Endothelial cell (in vitro differentiated cells): ENCODE measurements at regions not wholly inside any gene's neighbourhood (a gene's known extent, or its start where the extent isn't known, plus 50 kb on each side); places are given as distances from the start of the nearest gene placed in this dataset.

Experiments
- DNase-seq: peaks from one replicate; pipeline ENCODE4 v3.0.0; 2021; ENCODE audit warnings: low spot score
- H3K27ac Mint-ChIP-seq: one replicate; pipeline ENCODE4 v1.8.0; 2021; ENCODE audit warnings: mixed read lengths, inconsistent platforms; ENCODE audit not compliant: unreplicated experiment
- H3K27me3 Mint-ChIP-seq: one replicate; pipeline ENCODE4 v1.8.0; 2021; ENCODE audit warnings: mild to moderate bottlenecking, moderate library complexity, mixed read lengths, inconsistent platforms; ENCODE audit not compliant: unreplicated experiment
- H3K36me3 Mint-ChIP-seq: one replicate; pipeline ENCODE4 v1.8.0; 2021; ENCODE audit warnings: mild to moderate bottlenecking, low read depth, mixed read lengths, inconsistent platforms; ENCODE audit not compliant: unreplicated experiment
- H3K4me1 Mint-ChIP-seq: one replicate; pipeline ENCODE4 v1.8.0; 2021; ENCODE audit warnings: mild to moderate bottlenecking, mixed read lengths, inconsistent platforms; ENCODE audit not compliant: unreplicated experiment
- H3K4me3 Mint-ChIP-seq: one replicate; pipeline ENCODE4 v1.8.0; 2021; ENCODE audit warnings: mild to moderate bottlenecking, mixed read lengths, inconsistent platforms; ENCODE audit not compliant: unreplicated experiment
- H3K9me3 Mint-ChIP-seq: one replicate; pipeline ENCODE4 v1.8.0; 2021; ENCODE audit warnings: mixed read lengths, inconsistent platforms; ENCODE audit not compliant: unreplicated experiment
- TF ChIP-seq, protein P1 (sequence below): fragments of 200-600 bp; sonication (generic); IDR thresholded peaks from one replicate; pipeline ENCODE4 v1.5.0; 2021; ENCODE audit warnings: antibody characterized with exemption; ENCODE audit not compliant: unreplicated experiment

DNA sequence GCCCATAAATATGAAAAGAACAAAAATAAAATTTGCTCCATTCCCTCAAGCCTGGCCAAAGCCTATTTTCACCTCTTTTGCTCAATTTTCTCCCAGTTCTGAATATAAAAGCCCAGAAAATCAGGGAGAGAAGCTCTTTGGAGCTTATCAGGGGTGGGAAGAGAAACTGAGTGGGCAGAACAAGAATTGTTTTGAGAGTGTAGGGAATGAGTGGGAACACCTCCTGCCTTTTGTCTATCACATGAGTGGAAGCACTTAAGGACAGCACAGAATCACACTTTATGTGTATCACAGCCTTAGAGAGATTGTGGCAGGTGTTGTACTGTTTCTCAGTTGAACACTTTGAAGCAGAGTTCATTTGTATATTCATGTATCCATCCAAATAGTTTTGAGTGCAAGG, 139.2 kb upstream of the HMHB1 start:
- no peaks in the 10 kb centered on the region for H3K27me3 Mint-ChIP-seq
- TF ChIP-seq, protein P1, sequence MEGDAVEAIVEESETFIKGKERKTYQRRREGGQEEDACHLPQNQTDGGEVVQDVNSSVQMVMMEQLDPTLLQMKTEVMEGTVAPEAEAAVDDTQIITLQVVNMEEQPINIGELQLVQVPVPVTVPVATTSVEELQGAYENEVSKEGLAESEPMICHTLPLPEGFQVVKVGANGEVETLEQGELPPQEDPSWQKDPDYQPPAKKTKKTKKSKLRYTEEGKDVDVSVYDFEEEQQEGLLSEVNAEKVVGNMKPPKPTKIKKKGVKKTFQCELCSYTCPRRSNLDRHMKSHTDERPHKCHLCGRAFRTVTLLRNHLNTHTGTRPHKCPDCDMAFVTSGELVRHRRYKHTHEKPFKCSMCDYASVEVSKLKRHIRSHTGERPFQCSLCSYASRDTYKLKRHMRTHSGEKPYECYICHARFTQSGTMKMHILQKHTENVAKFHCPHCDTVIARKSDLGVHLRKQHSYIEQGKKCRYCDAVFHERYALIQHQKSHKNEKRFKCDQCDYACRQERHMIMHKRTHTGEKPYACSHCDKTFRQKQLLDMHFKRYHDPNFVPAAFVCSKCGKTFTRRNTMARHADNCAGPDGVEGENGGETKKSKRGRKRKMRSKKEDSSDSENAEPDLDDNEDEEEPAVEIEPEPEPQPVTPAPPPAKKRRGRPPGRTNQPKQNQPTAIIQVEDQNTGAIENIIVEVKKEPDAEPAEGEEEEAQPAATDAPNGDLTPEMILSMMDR, result no peak
- no peak overlapping the region for H3K27ac Mint-ChIP-seq
- no peaks in the 10 kb centered on the region for H3K9me3 Mint-ChIP-seq
- H3K4me3 Mint-ChIP-seq, result no peak overlapping the region
- H3K4me1 Mint-ChIP-seq, result peaks cover 3% of the 10 kb centered on the region
- no peak for DNase-seq
- H3K36me3 Mint-ChIP-seq, result no peaks in the 10 kb centered on the region

DNA sequence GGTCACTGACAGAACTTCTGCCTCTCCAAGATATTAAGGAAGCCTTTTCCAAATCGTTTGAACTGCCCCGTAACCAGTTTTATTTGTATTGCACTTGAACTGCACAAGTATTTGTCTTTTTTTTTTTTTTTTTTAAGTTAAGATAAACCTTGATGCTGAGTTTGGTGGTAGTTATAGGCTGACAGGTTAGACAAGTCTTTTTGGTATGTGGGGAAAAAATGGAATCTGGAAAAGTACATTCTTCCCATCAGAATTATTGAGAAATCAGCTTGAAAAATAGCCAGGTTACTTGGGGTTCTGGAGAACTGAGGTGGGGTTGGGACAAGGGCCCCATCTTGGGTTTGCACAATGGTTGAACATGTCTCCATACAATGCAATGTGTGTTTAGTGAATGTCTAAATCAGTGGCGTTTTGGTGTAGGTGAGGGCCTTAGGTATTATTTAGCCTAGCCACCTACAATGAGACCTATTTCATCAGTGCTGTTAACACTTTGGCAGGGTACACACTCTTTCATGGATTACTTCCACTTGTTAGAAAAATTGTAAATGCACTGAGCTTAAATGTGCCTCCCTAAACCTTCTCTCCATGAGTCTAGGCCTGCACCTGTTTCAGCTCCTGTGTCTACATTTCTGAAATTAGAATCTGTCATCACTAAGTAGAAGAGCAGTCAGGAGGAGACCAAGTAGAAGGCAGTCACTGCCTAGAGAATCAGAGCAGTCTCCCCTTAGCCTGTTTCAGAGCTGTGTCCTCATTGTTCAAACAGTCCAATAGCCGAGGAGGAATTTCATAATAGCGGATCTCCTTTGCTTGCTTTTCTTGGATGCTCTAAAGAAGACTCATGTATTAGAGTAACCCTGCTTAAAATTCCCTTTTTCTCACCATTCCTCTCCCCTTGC, 140.0 kb upstream of the HMHB1 start:
- Mint-ChIP-seq H3K4me3 (no peak overlapping the region), H3K9me3 (no peaks in the 10 kb centered on the region), H3K36me3 (no peaks in the 10 kb centered on the region), H3K4me1 (peaks cover 3% of the 10 kb centered on the region), H3K27me3 (no peaks in the 10 kb centered on the region), H3K27ac (no peak overlapping the region)
- TF ChIP-seq, protein P1, result no peak
- DNase-seq, result no peak

DNA sequence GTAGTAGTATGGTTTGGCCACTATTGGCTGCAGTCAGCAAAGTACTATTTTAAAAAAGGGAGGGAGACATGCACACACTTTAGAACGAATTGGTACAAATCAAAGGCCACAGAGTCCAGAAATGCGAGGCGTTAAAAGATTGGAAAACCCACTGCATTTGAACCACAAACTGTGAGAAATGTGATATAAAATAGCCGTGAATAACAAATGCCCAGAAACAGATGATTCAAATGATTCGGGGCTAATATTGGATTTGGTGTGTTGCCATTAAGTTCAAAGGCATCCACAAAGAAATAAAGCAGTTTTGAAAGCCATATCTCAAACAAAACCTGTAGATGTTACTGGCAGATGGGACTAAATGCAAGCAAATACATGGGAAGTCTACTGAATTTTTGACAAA, 140.9 kb upstream of the HMHB1 start:
- no peak for DNase-seq
- no peaks in the 10 kb centered on the region for H3K27me3 Mint-ChIP-seq
- TF ChIP-seq, protein P1, result no peak
- peaks cover 3% of the 10 kb centered on the region for H3K4me1 Mint-ChIP-seq
- no peaks in the 10 kb centered on the region for H3K36me3 Mint-ChIP-seq
- H3K4me3 Mint-ChIP-seq, result no peak overlapping the region
- no peaks in the 10 kb centered on the region for H3K9me3 Mint-ChIP-seq
- H3K27ac Mint-ChIP-seq, result no peak overlapping the region

DNA sequence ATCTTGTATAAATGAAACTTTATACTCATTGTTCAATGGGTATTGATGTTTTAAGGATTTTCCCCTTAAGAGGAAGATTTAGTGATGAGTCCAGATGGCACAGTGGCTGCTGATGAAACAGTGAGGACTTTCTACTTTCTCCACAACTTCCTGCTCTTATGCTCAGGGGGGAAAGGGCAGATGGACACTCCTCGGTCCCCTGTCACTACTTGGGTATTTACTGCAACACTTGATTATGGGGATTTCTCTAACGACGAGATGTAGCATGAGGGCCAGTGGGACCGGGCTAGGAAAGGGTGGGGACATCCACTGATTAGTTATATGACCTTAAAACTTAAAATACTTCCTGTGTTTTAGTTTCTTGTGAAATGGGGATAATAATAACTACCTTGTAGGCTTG, 146.1 kb upstream of the HMHB1 start:
- Mint-ChIP-seq H3K9me3 (no peaks in the 10 kb centered on the region), H3K4me3 (no peak overlapping the region), H3K27me3 (peaks cover 2% of the 10 kb centered on the region), H3K27ac (no peak overlapping the region), H3K4me1 (peaks cover 3% of the 10 kb centered on the region), H3K36me3 (no peaks in the 10 kb centered on the region)
- TF ChIP-seq, protein P1, result no peak
- DNase-seq, result no peak

DNA sequence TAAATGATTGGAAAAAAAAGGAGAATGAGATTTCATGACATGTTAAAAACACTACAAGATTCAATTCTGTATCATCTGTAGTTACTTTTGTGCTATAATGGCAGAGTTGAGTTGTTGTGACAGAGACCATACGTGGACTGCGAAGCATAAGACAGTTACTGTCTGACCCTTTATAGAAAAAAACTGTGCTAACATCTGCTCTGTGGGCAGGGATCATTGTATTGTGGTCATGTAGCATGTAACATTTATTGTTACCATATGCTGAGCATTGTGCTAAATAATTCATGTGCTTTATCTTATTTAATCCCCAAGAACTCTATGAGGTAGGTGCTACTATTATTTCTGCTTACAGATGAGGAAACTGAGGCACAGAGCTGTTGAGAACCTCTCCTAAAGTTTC, 147.3 kb upstream of the HMHB1 start:
- TF ChIP-seq, protein P1, result no peak
- no peak overlapping the region for H3K27ac Mint-ChIP-seq
- H3K4me3 Mint-ChIP-seq, result no peak overlapping the region
- no peaks in the 10 kb centered on the region for H3K36me3 Mint-ChIP-seq
- no peaks in the 10 kb centered on the region for H3K9me3 Mint-ChIP-seq
- no peak for DNase-seq
- peaks cover 2% of the 10 kb centered on the region for H3K27me3 Mint-ChIP-seq
- H3K4me1 Mint-ChIP-seq, result peaks cover 3% of the 10 kb centered on the region
